SK-N-SH treated with all-trans-retinoic acid at 6 μM for 48 hours (cell line): ENCODE measurements at regions not wholly inside any gene's neighbourhood (a gene's known extent, or its start where the extent isn't known, plus 50 kb on each side); places are given as distances from the start of the nearest gene placed in this dataset.

Experiments
- ARNTL ChIP-seq: fragments of 450-650 bp; formaldehyde crosslinking; IDR thresholded peaks from 2 replicates; pipeline ENCODE4 v1.5.0; 2020; ENCODE audit warnings: low read depth, mild to moderate bottlenecking, moderate library complexity, borderline replicate concordance
- BACH2 ChIP-seq: fragments of 250-450 bp; sonication (Bioruptor Pico); IDR thresholded peaks from 2 replicates; pipeline ENCODE4 v1.9.0; 2021; ENCODE audit warnings: mild to moderate bottlenecking, borderline replicate concordance
- OSR1 ChIP-seq: fragments of 250-450 bp; sonication (Bioruptor Pico); IDR thresholded peaks from 2 replicates; pipeline ENCODE4 v1.8.0; 2022; ENCODE audit warnings: moderate library complexity, mild to moderate bottlenecking, inconsistent platforms
- PATZ1 ChIP-seq: fragments of 250-450 bp; sonication (Bioruptor Pico); IDR thresholded peaks from 2 replicates; pipeline ENCODE4 v1.8.0; 2020; ENCODE audit warnings: mild to moderate bottlenecking, moderate library complexity, borderline replicate concordance
- RARB ChIP-seq: fragments of 250-450 bp; sonication (Bioruptor Pico); IDR thresholded peaks from 2 replicates; pipeline ENCODE4 v1.8.0; 2021; ENCODE audit warnings: mild to moderate bottlenecking, moderate library complexity
- SNAI2 ChIP-seq: fragments of 250-450 bp; sonication (Bioruptor Pico); IDR thresholded peaks from 2 replicates; pipeline ENCODE4 v1.5.0; 2020; ENCODE audit warnings: mild to moderate bottlenecking, moderate library complexity
- TSHZ2 ChIP-seq: fragments of 250-450 bp; sonication (Bioruptor Pico); IDR thresholded peaks from 2 replicates; pipeline ENCODE4 v1.5.0; 2020; ENCODE audit warnings: mild to moderate bottlenecking, moderate library complexity
- ZC3H10 ChIP-seq: fragments of 250-450 bp; sonication (Bioruptor Pico); IDR thresholded peaks from 2 replicates; pipeline ENCODE4 v1.5.1; 2021; ENCODE audit warnings: mild to moderate bottlenecking, moderate library complexity
- ZFP3 ChIP-seq: fragments of 250-450 bp; sonication (Bioruptor Pico); IDR thresholded peaks from 2 replicates; pipeline ENCODE4 v1.5.0; 2020; ENCODE audit warnings: mild to moderate bottlenecking, moderate library complexity
- ZFP30 ChIP-seq: fragments of 450-650 bp; formaldehyde crosslinking; IDR thresholded peaks from 2 replicates; pipeline ENCODE4 v1.5.0; 2022; ENCODE audit warnings: mild to moderate bottlenecking, moderate library complexity
- ZNF565 ChIP-seq: fragments of 450-650 bp; formaldehyde crosslinking; conservative IDR thresholded peaks from 2 replicates; pipeline ENCODE4 v1.5.0; 2020; ENCODE audit warnings: low read depth, mild to moderate bottlenecking, moderate library complexity
- ZNF70 ChIP-seq: fragments of 450-650 bp; formaldehyde crosslinking; IDR thresholded peaks from 2 replicates; pipeline ENCODE4 v1.5.0; 2020; ENCODE audit warnings: mild to moderate bottlenecking, moderate library complexity
- TF ChIP-seq, protein P1 (sequence below): fragments of 250-450 bp; sonication (Bioruptor Pico); IDR thresholded peaks from 2 replicates; pipeline ENCODE4 v1.5.1; 2021; ENCODE audit warnings: mild to moderate bottlenecking, moderate library complexity

DNA sequence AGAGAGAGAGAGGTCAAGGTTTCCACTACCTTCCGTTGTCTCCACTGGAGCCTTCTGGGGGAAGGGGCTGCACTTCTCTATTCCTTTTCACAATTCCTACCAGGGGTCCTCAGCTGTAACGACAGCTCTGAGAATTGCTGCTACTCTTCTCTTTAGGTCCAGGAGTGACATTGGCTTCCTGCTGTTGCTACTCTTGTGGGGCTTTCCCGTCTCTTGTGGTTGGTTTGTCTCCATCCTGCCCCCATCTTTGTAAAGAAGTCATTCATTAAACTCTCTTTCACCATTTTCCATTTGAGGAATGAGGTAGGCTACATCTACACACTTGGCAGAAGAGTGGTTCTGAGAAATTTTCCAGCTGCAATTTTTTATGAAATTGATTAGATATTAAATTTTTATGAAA, 238.8 kb upstream of the LYZL1 start:
- TF ChIP-seq PATZ1 (CRISPR knock-in tag) = no peak
- TF ChIP-seq ARNTL (CRISPR knock-in tag) = no peak
- no peak for TF ChIP-seq ZC3H10 (CRISPR knock-in tag)
- no peak for TF ChIP-seq ZFP3 (CRISPR knock-in tag)
- TF ChIP-seq ZNF565 (CRISPR knock-in tag) = no peak
- no peak for TF ChIP-seq RARB (CRISPR knock-in tag)
- TF ChIP-seq ZFP30 (CRISPR knock-in tag) = no peak
- TF ChIP-seq TSHZ2 (CRISPR knock-in tag) = no peak
- TF ChIP-seq, protein P1, sequence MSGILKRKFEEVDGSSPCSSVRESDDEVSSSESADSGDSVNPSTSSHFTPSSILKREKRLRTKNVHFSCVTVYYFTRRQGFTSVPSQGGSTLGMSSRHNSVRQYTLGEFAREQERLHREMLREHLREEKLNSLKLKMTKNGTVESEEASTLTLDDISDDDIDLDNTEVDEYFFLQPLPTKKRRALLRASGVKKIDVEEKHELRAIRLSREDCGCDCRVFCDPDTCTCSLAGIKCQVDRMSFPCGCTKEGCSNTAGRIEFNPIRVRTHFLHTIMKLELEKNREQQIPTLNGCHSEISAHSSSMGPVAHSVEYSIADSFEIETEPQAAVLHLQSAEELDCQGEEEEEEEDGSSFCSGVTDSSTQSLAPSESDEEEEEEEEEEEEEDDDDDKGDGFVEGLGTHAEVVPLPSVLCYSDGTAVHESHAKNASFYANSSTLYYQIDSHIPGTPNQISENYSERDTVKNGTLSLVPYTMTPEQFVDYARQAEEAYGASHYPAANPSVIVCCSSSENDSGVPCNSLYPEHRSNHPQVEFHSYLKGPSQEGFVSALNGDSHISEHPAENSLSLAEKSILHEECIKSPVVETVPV (CRISPR knock-in tag) = no peak
- no peak for TF ChIP-seq OSR1 (CRISPR knock-in tag)
- no peak for TF ChIP-seq BACH2 (CRISPR knock-in tag)
- TF ChIP-seq SNAI2 (CRISPR knock-in tag) = no peak
- TF ChIP-seq ZNF70 = no peak
